Calu3 (cell line): ENCODE measurements at regions not wholly inside any gene's neighbourhood (a gene's known extent, or its start where the extent isn't known, plus 50 kb on each side); places are given as distances from the start of the nearest gene placed in this dataset.

ENCODE experiments used
- BruUV-seq: library from RNA; stranded (reverse); fragments of 400-500 nt; replicated peaks from 2 replicates; lab custom pipeline; 2021; lab: Mats Ljungman, UMichigan
- CTCF ChIA-PET: fragments of 300-600 bp; sonication (Branson Sonifier 250); formaldehyde crosslinking; loops from one replicate; lab custom pipeline; 2022; ENCODE audit warnings: antibody characterized with exemption; lab: Charles Lee
- DNase-seq: peaks from one replicate; pipeline ENCODE4 v3.0.0; 2022
- H3K27ac Mint-ChIP-seq: one replicate; pipeline ENCODE4 v1.8.0; 2022; ENCODE audit warnings: mixed read lengths; ENCODE audit not compliant: unreplicated experiment
- H3K27me3 Mint-ChIP-seq: one replicate; pipeline ENCODE4 v1.8.0; 2022; ENCODE audit warnings: mixed read lengths; ENCODE audit not compliant: unreplicated experiment
- H3K36me3 Mint-ChIP-seq: one replicate; pipeline ENCODE4 v1.8.0; 2022; ENCODE audit warnings: mild to moderate bottlenecking, moderate library complexity, mixed read lengths; ENCODE audit not compliant: insufficient read depth, unreplicated experiment
- H3K4me1 Mint-ChIP-seq: one replicate; pipeline ENCODE4 v1.8.0; 2022; ENCODE audit warnings: mild to moderate bottlenecking, low read depth, mixed read lengths; ENCODE audit not compliant: unreplicated experiment
- H3K4me3 Mint-ChIP-seq: one replicate; pipeline ENCODE4 v1.8.0; 2022; ENCODE audit warnings: mild to moderate bottlenecking, low read depth, moderate library complexity, mixed read lengths; ENCODE audit not compliant: unreplicated experiment
- H3K9me3 Mint-ChIP-seq: one replicate; pipeline ENCODE4 v1.8.0; 2022; ENCODE audit warnings: low read depth, mixed read lengths; ENCODE audit not compliant: unreplicated experiment
- CTCF ChIP-seq: fragments of 200-600 bp; IDR thresholded peaks from one replicate; pipeline ENCODE4 v1.8.0; 2022; ENCODE audit warnings: antibody characterized with exemption; ENCODE audit not compliant: unreplicated experiment
- intact Hi-C: fragments of 100-400 bp; cut with micrococcal nuclease; formaldehyde crosslinking; loops from one replicate; pipeline ENCODE4 v1.10.0; 2022; ENCODE audit not compliant: unreplicated experiment

- peaks cover 99% of the 10 kb centered on the region for H3K27me3 Mint-ChIP-seq
- intact Hi-C loops, result no loop called here
Observed at GRCh38 chr16:86171329-86171728, 272.4 kb downstream of the IRF8 start.

GRCh38 chr16:86175816-86176215 lies 276.9 kb downstream of the IRF8 start:
- Mint-ChIP-seq H3K4me3 (no peak overlapping the region), H3K27ac (no peak overlapping the region), H3K36me3 (no peaks in the 10 kb centered on the region), H3K4me1 (no peaks in the 10 kb centered on the region), H3K27me3 (peaks cover 61% of the 10 kb centered on the region), H3K9me3 (no peaks in the 10 kb centered on the region)
- intact Hi-C loops, result no loop called here
- BruUV-seq, result no TSS peak
- TF ChIP-seq CTCF, result no peak
- CTCF ChIA-PET, result no interaction called here
- no peak for DNase-seq

More at GRCh38 chr16:86171329-86171728, 272.4 kb downstream of the IRF8 start:
- Mint-ChIP-seq H3K9me3 (peaks cover 2% of the 10 kb centered on the region), H3K27ac (no peak overlapping the region), H3K36me3 (no peaks in the 10 kb centered on the region), H3K4me1 (no peaks in the 10 kb centered on the region), H3K4me3 (no peak overlapping the region)
- TF ChIP-seq CTCF, result no peak
- no TSS peak for BruUV-seq
- no peak for DNase-seq
- CTCF ChIA-PET, result no interaction called here

- Mint-ChIP-seq H3K4me3 (no peak overlapping the region), H3K27ac (no peak overlapping the region), H3K9me3 (no peaks in the 10 kb centered on the region), H3K27me3 (peaks cover 54% of the 10 kb centered on the region), H3K36me3 (no peaks in the 10 kb centered on the region), H3K4me1 (no peaks in the 10 kb centered on the region)
- intact Hi-C loops, result no loop called here
- TF ChIP-seq CTCF, result no peak
- CTCF ChIA-PET, result no interaction called here
- no TSS peak for BruUV-seq
- no peak for DNase-seq
Observed at GRCh38 chr16:86176462-86176861, 277.5 kb downstream of the IRF8 start.

GRCh38 chr16:86180244-86180643 lies 281.3 kb downstream of the IRF8 start:
- no peaks in the 10 kb centered on the region for H3K4me1 Mint-ChIP-seq
- no peak for TF ChIP-seq CTCF

GRCh38 chr16:86180780-86181179 lies 281.8 kb downstream of the IRF8 start:
- no TSS peak for BruUV-seq
- CTCF ChIA-PET, result no interaction called here
- Mint-ChIP-seq H3K4me3 (no peak overlapping the region), H3K36me3 (no peaks in the 10 kb centered on the region), H3K27me3 (peaks cover 44% of the 10 kb centered on the region), H3K4me1 (no peaks in the 10 kb centered on the region), H3K9me3 (no peaks in the 10 kb centered on the region), H3K27ac (no peak overlapping the region)
- DNase-seq, result no peak
- intact Hi-C loops, result no loop called here
- no peak for TF ChIP-seq CTCF

More at GRCh38 chr16:86180244-86180643, 281.3 kb downstream of the IRF8 start:
- Mint-ChIP-seq H3K27ac (no peak overlapping the region), H3K4me3 (no peak overlapping the region), H3K27me3 (peaks cover 44% of the 10 kb centered on the region), H3K36me3 (no peaks in the 10 kb centered on the region), H3K9me3 (no peaks in the 10 kb centered on the region)
- CTCF ChIA-PET, result no interaction called here
- no peak for DNase-seq
- intact Hi-C loops, result no loop called here
- no TSS peak for BruUV-seq
